ENCODE measurements at regions not wholly inside any gene's neighbourhood (a gene's known extent, or its start where the extent isn't known, plus 50 kb on each side); places are given as distances from the start of the nearest gene placed in this dataset.

DNA sequence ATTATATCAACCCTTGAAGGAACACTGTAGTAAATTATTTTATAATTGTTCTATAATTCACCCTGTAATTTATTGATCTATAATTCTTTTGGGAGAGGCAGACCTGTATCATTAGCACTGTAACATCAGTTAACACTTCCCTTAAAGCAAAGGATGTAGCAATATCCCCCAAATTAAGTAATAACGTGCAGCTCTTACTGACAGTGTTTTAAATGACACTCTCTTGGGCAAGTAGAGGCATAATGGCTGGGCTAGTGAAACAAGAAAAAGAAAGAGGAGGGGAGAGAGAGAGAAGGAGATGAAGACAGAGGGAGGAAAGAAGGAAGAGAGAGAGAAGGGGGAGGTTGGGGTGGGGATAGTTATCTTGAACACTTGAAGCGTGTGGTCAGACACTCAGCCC lies 161.0 kb upstream of the RNF32 start:
- DNase-seq (ENCODE audit: low spot score): no peak

DNA sequence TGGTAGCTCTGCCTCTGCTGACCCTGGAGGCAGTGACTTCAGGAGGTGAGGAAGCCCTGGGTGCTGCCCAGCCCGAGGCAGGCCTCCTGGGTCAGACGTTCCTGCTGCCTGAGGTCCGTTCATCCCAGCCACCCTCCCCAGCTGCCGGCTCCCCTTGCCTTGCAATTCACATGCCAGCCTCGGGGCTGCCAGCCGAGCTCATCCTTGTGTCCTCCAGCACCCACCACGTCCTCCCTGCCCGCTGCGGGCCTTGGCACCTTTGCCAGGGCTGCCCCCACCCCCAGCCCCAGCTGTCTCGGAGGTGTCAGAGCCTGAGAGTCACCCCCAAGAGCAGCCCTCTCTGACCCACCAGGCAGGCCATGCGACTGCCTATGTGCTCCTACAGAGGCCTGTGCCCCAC lies 162.1 kb upstream of the RNF32 start:
- no peak for DNase-seq (ENCODE audit: low spot score)

DNA sequence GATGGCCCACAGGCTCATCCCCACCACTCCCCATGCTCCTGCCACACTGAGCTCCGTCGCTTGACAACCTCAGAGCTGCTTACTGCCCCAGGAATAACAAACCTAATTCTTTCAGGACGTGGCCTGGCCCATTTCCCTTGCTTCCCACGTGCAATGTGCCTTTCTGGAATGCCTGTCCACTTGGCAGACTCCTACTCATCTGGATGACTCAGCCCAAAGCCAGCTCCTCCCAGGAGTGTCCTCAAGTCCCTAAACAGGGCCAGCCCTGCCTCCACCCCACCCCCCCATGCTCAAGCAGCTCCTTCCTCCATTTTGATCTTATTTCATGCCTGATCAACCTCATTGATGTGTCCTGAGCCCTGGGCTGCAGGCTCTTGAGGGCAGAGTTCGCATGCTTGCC lies 164.9 kb upstream of the RNF32 start:
- no peak for DNase-seq (ENCODE audit: low spot score)

DNA sequence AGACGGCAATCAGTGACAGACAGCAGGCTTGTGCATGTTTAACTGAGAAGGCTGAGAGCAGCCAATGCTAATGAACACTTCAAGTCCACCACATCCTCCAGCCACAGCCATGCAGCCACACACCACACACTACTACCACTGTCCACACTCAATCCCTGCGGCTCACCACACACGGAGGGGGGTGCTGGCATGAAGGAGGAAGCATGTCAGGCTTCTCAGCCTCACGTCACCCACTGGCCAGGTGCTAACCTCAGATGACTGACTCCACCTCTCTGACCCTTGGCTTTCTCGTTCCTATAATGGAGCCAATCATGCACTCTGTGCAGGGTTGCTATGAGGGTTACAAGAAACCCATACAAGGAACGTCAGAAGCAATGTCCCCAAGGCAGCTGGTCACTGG lies 165.4 kb upstream of the RNF32 start:
- no peak for DNase-seq (ENCODE audit: low spot score)

DNA sequence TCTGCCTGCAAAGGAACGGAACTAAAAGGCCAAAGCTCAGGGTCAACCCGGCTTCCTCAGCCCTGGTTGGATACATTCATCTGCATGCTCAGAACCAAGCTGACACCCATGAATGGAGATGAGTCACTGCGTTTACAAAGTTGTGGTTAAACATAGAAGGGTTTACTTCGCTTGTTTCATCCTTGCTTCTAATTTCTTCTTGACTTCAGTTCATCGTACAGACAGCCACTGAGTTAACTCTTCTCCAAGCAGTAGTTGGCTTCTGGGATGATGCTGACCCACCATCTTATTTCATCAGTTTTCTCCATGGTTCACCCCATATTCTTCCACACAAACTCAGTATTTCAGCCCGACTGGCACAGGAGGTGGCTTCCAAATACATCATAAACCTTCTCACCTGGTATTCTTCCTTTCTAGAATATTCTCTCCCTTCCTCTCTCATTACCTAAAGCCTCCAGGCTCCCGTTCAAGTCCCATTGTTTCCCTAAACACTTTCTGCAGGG lies 166.3 kb upstream of the RNF32 start:
- no peak for DNase-seq (ENCODE audit: low spot score)

DNA sequence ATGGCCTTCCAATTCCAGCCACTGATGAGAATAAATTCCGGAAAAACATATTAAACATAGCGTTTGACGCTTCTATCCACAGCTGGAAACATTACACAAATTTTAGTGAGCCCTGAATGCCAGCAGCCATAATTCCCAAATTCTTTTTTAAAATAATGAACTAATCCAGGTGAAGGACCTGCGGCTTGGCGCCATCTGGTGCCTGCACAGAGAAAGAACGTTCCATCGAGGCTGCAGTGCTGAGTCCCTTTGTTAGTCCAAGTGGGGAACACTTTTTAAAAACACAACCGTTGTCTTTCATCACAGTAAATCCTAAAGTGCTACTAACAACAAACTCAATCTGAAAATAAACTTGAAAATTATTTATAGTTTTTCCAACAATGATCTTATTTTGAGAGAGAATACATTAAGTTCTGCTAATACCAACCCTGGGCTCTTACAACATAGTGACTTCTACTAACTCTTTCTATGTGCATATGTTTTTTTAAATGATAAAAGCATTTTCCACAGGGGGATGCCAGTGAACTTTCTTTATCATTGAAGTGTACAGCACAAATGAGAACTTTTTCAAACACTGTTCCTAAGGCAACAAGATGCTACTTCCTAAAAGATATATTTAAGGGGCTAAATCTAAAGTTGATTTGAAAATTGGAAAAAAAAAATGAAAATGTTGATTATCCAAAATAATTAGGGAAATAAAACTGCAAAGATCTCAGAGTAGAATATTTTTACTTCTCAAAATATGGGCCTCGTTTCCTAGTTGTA lies 166.9 kb upstream of the RNF32 start:
- peak; percentile 60 for DNase-seq (ENCODE audit: low spot score)

DNA sequence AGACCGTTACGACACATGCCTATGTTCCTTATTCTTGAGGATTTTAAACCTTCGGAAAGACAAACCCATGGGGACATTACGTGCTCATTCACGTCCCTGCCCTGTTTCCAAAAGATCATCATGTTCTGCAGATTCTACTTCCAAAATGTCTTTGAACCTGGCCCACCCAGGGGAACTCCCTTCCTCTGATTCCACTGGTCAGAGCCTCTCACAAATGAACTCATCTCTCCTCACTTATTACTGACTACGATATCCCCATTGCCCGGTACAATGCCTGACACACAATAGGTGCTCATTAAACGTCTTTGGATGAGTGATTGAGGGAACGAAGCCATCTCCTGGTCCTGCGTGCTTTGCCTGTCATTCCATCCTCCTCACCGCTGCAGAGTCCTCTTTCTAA lies 168.3 kb upstream of the RNF32 start:
- no peak for DNase-seq (ENCODE audit: low spot score)

DNA sequence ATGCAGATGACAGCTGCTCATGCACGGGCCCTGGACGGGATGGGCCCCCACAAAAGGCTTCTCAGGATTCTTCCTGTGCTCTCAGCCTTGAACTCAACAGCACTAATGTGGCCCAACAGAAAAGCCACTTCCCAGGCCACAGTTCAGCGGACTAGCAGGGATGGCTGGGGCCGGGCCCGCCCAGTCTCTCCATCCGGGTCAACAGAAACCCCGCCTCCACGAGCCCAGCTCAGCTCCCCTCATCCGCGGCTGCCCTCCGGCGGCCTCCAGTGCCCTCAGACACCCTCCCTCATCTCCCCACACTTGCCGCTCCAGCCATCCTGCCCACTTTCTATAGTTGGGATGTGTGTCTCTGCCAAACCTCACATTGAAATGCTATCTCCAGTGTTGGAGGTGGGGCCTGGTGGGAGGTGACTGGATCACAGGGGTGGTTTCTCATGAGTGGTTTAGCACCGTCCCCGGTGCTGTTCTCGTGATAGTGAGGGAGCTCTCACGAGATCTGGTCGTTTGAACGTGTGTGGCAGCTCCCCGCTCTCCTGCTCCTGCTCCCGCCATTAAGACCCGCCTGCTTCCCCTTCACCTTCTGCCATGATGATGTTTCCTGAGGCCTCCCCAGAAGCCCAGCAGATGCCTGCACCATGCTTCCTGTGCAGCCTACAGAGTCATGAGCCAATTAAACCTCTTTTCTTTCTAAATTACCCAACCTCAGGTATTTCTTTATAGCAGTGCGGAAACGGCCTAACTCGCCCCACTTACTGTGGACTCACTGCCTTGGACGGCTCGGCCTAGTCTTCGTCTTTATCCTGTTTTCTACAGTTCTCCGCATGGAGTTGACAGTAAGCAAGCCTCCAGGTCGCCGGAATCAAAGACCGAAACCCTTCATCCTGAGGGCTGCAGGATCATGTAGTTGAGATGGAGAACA lies 169.9 kb upstream of the RNF32 start:
- DNase-seq (ENCODE audit: low spot score): peak; percentile 33

DNA sequence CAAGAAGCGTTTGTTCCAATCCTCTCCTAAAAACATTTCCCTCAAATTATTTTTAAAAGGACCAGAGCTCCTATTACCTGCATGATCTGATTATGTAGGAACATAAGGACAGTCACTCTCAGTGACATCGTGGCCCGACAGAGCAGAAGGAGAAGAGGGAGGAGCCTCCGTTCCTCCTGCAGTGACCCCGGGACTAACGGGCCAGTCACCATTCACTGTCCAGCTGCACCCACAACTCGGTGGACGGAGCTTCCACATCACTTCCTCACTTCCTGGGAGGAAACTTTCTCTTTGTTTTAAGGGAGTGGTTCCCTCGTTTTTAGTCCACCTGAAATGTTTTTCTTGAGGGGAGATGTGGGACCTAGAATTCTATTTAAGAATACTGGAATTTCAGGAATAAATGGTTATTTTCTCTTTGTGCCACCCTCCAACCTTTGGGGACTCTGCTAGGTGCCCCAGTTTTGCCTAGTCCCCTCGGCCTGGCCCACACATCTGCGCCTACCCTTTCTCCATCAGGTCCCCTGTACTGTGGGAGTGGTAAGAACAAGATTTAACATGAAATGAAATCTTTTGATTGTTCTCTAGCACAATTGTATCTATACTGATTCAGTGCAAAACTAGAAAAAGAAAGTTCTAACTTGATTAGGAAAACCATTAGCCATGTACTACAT lies 173.5 kb upstream of the RNF32 start:
- DNase-seq (ENCODE audit: low spot score): no peak

DNA sequence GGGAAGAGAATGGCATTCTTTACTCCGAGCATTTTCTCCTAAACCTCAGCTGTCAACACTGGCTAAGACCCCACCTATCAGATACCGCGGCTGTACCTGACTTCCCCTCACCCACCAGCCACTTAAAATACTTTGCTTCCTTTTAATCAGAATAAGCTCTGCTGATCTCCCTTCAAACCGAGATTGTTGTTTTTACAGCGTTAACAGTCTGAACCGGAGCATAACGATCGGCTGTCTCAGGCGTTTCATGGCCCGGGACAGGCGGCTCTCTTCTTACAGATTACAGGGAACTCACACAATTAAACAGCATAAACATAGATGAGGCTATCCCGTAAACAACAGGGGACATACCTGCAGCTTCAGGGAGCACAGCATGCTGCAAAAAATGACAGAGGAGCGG lies 174.3 kb upstream of the RNF32 start:
- DNase-seq (ENCODE audit: low spot score): no peak

DNA sequence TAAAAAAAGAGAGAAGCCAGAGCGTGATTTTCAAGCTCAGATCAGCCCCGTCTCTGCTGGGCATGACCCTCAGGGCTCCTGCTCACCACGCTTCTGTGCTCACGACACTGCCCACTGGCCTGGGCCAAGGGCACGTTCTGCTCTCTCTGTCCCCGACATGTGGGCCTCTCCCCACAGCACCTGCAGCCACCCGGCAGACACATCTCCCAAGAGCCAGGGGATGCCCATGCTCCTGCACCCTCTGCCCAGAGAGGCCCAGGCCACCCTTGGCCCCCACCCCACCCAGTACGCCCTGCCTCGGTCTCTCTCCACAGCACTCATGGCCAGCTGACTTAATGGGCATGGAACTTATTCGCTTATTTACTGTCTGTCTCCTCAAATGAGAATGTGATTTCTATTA lies 175.4 kb upstream of the RNF32 start:
- no peak for DNase-seq (ENCODE audit: low spot score)

DNA sequence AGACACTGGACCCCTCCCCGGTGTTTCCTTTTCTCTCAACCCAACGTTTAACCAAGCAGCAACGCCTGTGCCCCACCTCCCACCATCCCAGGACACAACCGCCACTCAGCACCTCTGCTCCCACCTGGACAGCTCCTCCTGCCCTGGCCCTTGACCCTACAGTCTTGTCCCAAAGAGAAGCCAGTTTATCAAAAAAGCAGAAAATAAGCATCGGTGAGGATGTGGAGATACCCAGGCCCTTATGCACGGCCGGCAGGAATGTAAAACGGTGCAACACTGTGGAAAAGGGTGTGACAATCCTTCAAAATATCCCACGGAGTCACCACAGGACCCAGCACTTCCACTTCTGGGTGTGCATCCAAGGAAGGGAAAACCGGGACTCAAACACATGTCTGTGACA lies 176.2 kb upstream of the RNF32 start:
- no peak for DNase-seq (ENCODE audit: low spot score)

DNA sequence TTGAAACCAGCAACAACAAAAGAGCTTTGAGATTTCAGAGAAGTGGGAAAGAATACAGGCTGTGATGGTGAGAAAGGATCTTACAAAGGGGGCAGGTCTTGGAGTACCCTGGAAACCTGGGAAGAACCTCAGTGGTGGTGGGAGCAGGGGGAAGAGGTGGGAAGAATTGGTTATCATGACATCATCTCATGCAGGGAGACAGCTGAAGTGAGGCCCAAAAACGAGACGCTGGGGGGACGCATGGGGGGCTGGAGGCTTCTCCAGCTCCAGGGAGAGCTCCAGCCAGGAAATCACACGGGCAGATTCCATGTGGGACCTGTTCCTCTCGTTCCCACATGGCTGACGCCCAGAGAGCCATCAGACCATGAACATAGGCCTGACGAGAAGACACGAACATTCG lies 177.3 kb upstream of the RNF32 start:
- DNase-seq (ENCODE audit: low spot score): no peak

DNA sequence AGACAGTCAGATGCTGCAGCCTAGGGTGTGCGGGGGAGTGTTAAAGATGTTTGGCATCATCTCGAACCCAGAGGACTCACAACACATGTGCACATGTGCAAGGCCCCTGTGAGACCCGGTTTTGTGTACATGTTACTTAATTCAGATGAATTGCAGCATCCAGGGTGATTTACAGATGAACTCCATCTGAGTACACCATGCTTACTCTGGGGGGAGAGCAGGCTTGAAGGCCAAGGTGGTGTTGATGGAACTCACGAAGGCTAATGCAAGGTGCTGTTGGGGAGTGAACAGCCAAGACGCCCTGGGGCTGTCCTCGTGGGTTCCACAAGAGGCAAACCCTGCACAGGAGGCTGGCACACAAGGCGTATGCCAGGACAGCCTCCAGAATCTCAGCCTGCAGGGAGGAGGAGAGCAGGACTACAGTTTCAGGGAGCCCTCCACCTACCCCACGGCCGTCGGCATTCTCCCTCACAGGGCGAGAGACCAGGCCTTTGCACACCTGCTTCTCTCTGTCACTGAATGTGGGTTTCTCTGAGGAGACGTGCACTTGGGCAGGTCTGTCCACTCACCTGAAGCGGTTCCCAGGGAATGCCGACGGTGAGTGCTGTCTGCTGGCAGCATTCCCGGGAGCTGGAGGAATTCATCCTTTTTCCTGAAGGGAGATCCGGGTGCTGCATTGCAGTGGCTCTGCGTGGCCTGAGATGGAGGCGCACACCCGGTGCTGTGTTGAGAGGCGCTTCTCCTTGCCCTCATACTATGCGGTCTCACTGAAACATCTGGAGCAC lies 178.5 kb upstream of the RNF32 start:
- no peak for DNase-seq (ENCODE audit: low spot score)

DNA sequence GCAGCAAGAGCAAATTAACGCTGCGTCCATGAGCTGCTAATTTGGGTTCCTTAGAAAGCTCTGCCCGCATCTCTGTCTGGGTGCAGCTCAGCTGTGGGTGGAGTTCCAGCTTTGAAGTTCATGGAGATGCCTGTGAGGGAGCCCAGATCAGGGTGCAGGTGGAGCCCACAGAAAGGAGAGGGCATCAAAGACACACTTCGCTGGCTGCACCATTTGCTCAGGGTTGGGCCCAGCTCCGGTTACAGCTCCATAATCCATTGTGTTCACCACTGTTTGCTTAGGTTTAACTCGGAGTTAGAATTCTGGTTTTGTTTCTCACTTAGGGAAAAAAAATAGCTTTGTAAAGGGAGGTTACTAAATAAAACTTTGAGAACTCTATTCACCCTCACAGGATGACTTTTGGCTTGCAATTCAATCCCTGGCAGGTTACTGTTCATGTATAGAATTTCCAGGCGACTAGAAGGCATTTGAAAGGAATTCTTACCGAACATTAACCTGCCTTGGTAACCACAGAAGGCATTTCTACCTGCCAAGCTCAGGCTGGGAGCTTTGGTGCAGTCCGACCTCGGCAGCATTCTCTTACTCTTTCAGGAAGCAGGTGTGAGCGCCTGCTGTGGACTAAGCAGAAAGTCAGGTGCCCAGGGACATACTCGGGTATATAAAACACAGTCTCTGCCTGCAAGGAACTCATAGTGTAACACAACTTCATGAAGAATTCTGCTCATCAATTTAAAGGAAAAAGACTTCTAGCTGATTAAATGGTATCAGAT lies 179.5 kb upstream of the RNF32 start:
- DNase-seq (ENCODE audit: low spot score): no peak

DNA sequence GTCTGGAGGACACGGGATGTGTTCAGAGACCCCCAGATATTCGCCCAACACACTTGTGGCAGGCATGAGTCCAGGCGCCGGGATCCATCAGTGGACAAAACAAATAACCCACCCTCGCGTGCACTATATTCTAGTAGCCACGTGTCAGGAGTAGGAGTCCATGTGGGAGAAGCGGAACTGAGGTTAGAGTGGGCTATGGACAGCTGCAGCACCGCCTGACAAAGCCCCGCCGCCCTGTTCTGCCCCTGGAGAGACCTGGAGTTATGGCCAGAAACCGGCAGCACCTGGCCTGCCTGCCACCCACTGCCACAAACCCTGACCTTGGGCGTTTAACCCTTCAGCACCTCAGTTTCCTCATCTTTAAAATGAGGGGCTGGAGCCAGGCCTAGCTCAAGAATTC lies 181.0 kb upstream of the RNF32 start:
- DNase-seq (ENCODE audit: low spot score): no peak

DNA sequence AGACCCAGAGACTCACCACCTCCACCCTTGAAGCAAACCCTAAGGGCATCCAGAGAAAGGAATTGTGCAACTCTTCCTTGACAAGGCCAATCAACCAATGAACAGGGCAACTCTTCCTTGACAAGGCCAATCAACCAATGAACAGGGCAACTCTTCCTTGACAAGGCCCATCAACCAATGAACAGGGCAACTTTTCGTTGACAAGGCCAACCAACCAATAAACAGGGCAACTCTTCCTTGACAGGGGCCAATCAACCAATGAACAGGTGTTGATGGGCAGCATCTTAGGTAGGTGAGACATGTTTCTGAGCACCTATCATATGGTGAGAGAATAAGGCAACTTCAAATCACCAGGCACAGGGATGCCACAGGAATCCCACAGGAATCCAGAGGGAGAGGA lies 181.5 kb upstream of the RNF32 start:
- DNase-seq (ENCODE audit: low spot score): no peak

DNA sequence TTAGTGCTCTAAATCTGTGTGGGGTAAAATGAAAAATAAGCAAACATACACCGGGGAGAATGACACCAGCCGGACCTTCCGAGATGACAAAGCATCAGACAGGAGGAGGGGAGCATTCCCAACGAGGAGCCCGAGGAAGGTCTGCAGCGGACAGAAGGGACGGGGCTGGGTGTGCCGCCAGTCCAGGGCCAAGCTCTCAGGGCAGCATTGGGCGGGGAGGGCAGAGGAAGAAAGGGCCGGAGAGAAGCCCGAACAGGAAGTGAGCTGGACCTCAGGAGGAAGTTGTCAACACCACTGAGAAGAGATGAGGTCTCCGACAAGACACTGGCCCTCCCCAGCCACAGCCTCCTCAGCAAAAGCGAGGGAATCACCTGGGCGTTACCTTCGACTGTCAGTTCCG lies 182.6 kb upstream of the RNF32 start:
- DNase-seq (ENCODE audit: low spot score): no peak

DNA sequence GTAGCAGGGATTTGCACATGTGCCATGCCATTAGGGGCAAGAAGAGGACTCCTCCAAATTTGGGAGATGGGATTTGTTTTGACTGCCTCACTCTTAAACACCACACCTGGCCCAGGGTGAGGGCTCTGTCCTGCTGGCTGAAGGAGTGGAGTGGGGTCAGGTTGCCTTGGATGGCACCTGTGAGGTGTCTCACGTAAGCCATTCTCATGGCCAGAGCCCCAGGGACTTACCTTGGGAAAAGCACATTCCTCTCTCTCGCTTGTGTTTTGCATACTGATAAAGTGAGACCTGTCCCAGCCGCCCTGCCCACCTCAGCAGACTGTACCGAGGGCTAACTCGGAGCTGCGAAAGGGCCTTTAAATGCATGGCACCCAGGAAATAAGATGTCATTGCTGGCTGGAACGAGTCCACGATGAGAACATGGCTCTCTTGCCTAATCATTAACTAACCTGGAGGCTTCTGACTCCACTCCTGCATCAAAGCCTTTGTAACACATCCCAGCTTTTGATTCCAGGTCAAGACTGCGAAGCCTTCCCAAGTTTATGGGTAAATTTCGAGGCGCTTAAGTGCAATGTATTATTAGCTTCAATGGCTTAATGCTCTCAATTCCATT lies 184.0 kb upstream of the RNF32 start:
- no peak for DNase-seq (ENCODE audit: low spot score)

DNA sequence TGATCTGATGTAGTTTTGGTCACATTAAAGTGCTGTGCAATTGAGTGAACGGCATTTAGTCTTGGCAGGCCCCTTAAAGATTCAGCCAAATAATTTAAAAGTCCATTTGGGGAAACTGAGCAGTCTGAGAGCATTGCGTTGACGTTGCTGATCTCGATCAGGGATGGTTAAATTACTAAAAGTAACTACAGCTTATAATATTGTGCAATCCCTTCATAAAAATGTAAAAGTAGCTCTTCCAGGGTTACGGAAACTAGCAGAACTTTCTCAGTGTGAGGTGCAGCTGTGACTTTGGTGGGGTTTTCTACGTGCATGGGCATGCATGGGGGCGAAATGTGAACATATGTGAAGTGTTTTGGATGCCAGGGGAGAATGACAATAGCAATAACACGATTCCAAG lies 184.5 kb upstream of the RNF32 start:
- DNase-seq (ENCODE audit: low spot score): no peak

DNA sequence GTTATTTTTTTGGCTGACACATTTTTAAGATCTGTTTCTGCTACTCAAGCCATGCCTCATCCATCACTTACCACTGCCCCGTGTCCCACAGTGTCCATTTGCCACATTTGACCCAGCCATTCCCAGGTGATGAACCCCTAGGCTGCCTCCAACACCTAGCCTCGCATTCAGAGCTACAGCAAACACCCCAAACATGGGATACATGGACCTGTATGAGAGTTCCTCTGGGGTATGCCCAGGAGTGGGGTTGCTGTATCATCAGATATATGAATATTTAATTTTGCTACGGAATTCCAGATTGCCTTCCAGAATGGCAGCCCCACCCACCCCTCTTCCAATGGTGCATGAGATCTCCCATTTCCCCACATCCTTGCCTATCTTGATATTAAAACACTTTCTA lies 190.1 kb upstream of the RNF32 start:
- no peak for DNase-seq (ENCODE audit: low spot score)

Data from iPS-NIHi11 (cell line).